ENCODE measurements at regions not wholly inside any gene's neighbourhood (a gene's known extent, or its start where the extent isn't known, plus 50 kb on each side); places are given as distances from the start of the nearest gene placed in this dataset.

- TF ChIP-seq CTCF (IDR thresholded peaks at IDR 0.05; ENCODE audit: low read depth, low read length): no peak
- H3K4me3 ChIP-seq (replicated peaks in 1 of 2; ENCODE audit: low read depth in 2 of 2, low read length in 2 of 2): no peak overlapping the region
- no peak for DNase-seq (ENCODE audit: low read depth in 2 of 2)
Observed at GRCh38 chrX:122817321-122817955, 366.6 kb upstream of the GRIA3 start.

GRCh38 chrX:122818068-122818467 is 366.0 kb upstream of the GRIA3 start:
- no peak for DNase-seq (ENCODE audit: low read depth in 2 of 2)
- no peak for TF ChIP-seq CTCF (IDR thresholded peaks at IDR 0.05; ENCODE audit: low read depth, low read length)

GRCh38 chrX:122833230-122833629 is 350.8 kb upstream of the GRIA3 start:
- no peak for TF ChIP-seq CTCF (IDR thresholded peaks at IDR 0.05; ENCODE audit: low read depth, low read length)
- no peak for DNase-seq (ENCODE audit: low read depth in 2 of 2)
- H3K4me3 ChIP-seq (replicated peaks in 1 of 2; ENCODE audit: low read depth in 2 of 2, low read length in 2 of 2): no peak overlapping the region

More at GRCh38 chrX:122818068-122818467, 366.0 kb upstream of the GRIA3 start:
- H3K4me3 ChIP-seq (replicated peaks in 1 of 2; ENCODE audit: low read depth in 2 of 2, low read length in 2 of 2): no peak overlapping the region

- H3K4me3 ChIP-seq (replicated peaks in 1 of 2; ENCODE audit: low read depth in 2 of 2, low read length in 2 of 2): no peak overlapping the region
- no peak for DNase-seq (ENCODE audit: low read depth in 2 of 2)
- no peak for TF ChIP-seq CTCF (IDR thresholded peaks at IDR 0.05; ENCODE audit: low read depth, low read length)
Observed at GRCh38 chrX:122835886-122836285, 348.2 kb upstream of the GRIA3 start.

- no peak overlapping the region for H3K4me3 ChIP-seq (replicated peaks in 1 of 2; ENCODE audit: low read depth in 2 of 2, low read length in 2 of 2)
- TF ChIP-seq CTCF (IDR thresholded peaks at IDR 0.05; ENCODE audit: low read depth, low read length): no peak
- peak in 1 of 2 donors; percentile 15 for DNase-seq (ENCODE audit: low read depth in 2 of 2)
Observed at GRCh38 chrX:122850326-122850725, 333.8 kb upstream of the GRIA3 start.

GRCh38 chrX:122856205-122856604 is 327.9 kb upstream of the GRIA3 start:
- no peak for TF ChIP-seq CTCF (IDR thresholded peaks at IDR 0.05; ENCODE audit: low read depth, low read length)
- no peak for DNase-seq (ENCODE audit: low read depth in 2 of 2)

GRCh38 chrX:122857734-122858133 is 326.3 kb upstream of the GRIA3 start:
- no peak overlapping the region for H3K4me3 ChIP-seq (replicated peaks in 1 of 2; ENCODE audit: low read depth in 2 of 2, low read length in 2 of 2)
- DNase-seq (ENCODE audit: low read depth in 2 of 2): no peak
- TF ChIP-seq CTCF (IDR thresholded peaks at IDR 0.05; ENCODE audit: low read depth, low read length): no peak

More at GRCh38 chrX:122856205-122856604, 327.9 kb upstream of the GRIA3 start:
- H3K4me3 ChIP-seq (replicated peaks in 1 of 2; ENCODE audit: low read depth in 2 of 2, low read length in 2 of 2): no peak overlapping the region
